ENCODE measurements at regions not wholly inside any gene's neighbourhood (a gene's known extent, or its start where the extent isn't known, plus 50 kb on each side); places are given as distances from the start of the nearest gene placed in this dataset.

GRCh38 chr6:90421666-90422065 lies 125.0 kb upstream of the BACH2 start:
- TF ChIP-seq MYC (IDR thresholded peaks at IDR 0.05; ENCODE audit: low read depth, low read length) (no peak), CTCF (IDR thresholded peaks at IDR 0.05; ENCODE audit: low read depth, low read length) (no peak), POLR2A (IDR thresholded peaks at IDR 0.05; ENCODE audit: extremely low read depth, insufficient read length) (no peak), MAX (IDR thresholded peaks at IDR 0.05; ENCODE audit: low read depth, low read length) (no peak)
